GM19351 (cell line): ENCODE measurements at regions not wholly inside any gene's neighbourhood (a gene's known extent, or its start where the extent isn't known, plus 50 kb on each side); places are given as distances from the start of the nearest gene placed in this dataset.

Source experiments
- ATAC-seq: cut with Tn5 transposase; IDR thresholded peaks from one replicate; pipeline ENCODE4 v1.9.1; 2021; ENCODE audit warnings: mild to moderate bottlenecking, moderate library complexity; ENCODE audit not compliant: unreplicated experiment

- ATAC-seq = no peak
Observed at GRCh38 chr4:28518561-28519165, 1658.0 kb downstream of the STIM2 start.

DNA sequence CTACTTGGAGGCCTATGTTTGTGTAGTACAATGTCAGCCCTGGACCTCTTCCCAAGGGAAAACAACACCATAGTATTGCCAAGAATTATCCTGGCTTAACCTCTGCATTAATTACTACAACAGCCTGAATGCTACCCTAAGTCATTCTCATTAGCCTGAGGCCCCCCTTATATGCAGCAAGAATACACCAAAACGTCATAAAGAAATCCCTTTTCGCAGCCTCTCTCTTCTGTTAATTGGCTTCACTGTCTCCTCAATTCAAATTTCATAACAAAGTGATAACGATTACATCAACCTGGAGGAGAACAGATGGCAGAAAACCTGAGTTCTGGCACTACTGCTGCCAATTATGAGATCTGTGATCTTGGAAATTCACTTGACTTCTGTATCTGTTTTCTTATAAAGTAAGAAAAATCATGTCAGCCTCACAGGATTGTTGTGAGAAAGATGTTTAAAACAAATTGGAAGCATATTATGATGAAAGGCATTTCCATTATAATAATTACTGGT is 1663.1 kb downstream of the STIM2 start:
- no peak for ATAC-seq

DNA sequence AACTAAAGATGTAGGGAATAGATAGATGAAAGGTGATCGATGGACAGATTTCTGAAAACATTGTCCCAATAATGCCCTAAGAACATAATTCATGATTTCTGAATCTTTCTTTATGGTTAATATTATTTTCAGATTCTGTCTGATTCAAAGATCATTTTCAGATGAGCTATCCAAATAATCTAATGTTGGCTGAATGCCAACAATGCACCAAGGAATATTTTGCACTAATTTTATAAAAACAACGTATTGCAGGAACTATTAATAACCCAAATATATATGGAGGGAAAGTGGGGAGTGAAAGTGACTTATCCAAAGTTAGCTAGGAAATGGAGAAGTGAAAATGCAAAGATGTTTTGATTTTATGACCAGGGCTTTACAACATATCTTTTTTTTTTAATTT is 1675.5 kb downstream of the STIM2 start:
- no peak for ATAC-seq

DNA sequence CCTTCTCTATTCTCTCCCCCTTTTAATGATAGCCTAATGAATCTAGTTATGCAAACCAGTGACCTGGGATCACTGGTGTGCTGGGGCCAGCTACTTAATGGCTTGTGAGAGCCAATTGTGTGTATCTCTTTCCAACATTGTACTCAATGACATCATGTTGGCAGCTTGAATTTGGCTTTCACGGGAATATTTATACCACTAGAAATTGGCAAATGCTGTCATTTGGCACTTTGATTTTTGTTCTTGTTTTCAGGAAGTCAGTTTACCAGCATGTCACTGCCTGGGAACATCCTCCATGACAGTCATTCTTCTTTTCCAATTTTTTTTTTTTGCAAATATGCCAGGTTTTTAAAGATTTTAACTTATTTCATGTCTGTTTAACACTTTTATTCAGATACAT is 1685.3 kb downstream of the STIM2 start:
- no peak for ATAC-seq

- ATAC-seq = no peak
Observed at GRCh38 chr4:28548136-28548535, 1687.5 kb downstream of the STIM2 start.

DNA sequence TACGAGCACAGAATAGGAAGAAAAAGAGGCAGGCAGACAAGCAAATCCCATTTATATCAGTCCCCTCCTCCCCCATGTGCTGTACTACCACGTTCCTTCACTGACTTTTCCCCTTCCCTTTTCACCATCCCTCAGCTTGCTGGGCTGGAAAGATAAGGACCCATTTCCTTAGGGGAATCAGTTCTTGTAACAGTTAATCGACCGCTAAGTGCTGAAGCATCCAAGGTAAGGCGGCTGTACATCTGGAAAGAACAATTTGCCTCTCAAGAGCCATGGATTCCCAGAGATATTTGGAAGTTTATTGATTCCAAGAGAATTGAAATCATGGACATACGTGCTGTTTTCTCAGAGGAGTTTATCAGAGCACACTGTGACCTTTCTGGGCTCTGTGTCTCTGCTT is 1688.0 kb downstream of the STIM2 start:
- ATAC-seq = no peak

DNA sequence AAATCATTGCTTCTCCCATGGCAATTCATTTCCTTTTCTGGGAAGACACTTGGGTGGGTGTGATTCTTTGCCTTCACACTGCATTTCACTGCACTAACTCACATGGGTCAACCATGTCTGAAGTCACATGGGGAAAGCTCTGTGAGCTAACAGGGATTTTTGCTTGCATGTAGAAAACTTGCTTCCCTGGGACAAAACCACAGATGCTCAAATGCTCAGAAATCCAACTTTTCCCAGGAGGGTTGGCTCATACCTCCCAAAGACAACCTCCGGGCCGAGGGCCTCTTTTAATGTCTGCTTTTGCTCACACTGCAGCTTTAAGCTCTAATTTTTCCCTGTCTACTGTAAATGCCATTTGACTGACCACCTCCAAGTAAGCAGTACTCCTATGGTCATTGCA is 1695.2 kb downstream of the STIM2 start:
- no peak for ATAC-seq

DNA sequence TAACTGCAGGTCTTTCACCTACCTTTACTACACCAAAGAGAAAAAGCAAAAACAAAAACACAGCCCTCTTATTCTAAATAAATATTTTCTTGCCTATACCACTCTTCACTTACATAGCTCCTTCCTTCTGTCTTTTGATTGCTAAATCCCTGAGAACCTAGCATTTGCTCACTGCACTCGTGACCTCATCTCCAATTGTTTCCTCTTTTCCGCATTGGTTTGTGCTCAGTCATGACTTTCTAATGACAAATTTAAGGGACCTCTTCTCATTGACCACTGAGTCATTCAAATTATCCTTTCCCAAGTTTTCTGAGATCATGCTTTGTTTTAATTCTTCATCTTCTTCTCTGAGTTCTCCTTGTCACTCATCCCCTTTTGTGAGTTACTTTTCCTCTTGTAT is 1697.1 kb downstream of the STIM2 start:
- ATAC-seq = no peak

DNA sequence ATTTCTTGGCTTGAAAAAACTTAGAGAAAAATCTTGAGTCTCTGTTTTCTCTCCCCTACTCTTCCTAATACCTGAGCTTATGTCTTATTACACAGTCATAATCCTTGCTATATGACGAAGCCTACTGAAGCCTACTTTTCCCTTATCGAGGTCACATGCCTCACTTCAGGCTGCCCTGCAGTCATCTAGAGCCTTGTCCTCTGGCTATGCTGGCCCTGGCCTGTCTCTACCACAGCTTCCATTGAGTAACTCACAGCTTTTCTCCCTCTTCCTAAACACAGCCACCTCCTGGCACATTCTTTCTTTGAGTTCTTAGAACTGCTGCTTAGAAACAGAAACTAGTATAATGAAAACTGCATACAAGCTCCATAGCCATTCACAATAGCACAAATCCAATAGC is 1698.3 kb downstream of the STIM2 start:
- no peak for ATAC-seq

GRCh38 chr4:28562913-28563312 is 1702.3 kb downstream of the STIM2 start:
- no peak for ATAC-seq

GRCh38 chr4:28565396-28565795 is 1704.8 kb downstream of the STIM2 start:
- ATAC-seq = no peak

GRCh38 chr4:28600958-28601357 is 1740.3 kb downstream of the STIM2 start:
- no peak for ATAC-seq

- no peak for ATAC-seq
Observed at GRCh38 chr4:28621591-28621990, 1761.0 kb downstream of the STIM2 start.

DNA sequence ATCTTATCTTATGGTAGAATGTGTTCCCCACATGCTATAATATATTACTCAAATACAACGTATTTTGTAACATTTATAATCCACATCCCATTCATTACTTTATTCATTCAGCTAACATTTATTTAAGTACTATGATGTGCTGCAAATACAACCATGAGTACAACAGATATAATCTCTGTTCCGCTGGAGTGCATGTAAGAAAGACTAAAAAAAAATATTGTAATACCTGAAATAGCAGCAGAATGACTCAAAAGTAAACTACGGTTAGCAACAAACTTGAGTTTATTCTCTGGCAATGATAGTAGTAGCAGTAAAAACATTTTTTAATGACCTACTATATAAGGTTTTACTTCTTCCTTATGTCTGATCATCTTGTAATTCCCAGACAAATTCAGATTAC is 1776.3 kb downstream of the STIM2 start:
- ATAC-seq = no peak

DNA sequence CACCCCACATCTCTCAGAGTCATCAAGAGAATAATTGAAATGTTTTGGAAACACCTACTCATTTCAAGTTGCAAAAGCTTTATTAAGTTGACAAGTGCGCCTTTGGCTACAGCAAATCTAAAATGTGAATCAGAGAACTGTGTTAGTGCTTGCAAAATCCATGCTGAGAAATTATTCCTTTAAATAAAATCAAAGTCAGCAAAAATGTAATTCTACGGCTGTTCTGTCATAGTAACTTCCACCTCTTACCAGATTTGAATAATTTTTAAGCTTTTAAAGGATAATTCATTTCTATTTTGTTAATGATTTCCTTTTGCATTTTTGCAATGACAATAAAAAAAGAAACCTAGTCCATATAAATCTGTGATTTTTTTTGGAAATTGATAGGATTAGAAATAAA is 1779.1 kb downstream of the STIM2 start:
- no peak for ATAC-seq

- ATAC-seq = no peak
Observed at GRCh38 chr4:28654618-28655017, 1794.0 kb downstream of the STIM2 start.

- no peak for ATAC-seq
Observed at GRCh38 chr4:28665306-28665705, 1804.7 kb downstream of the STIM2 start.

GRCh38 chr4:28675582-28675981 is 1814.9 kb downstream of the STIM2 start:
- no peak for ATAC-seq

DNA sequence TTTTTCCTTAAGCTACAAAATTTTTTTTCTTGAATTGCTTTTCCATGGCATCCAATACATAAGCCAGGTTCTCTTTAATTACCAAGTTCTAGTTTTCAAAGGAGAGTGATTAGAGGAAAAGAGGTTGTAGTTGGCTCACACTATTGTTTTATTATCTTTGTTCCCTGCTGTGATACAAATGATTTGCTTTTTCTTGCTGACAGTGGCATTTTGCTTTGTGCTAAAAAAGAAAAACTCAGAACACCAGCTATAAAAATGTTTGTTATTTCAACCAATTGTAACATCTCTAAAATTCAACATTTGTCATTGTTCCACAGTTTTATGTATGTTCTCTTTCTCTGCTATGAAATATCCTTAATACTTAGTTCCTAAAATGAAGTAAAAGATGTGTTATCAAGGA is 1817.2 kb downstream of the STIM2 start:
- no peak for ATAC-seq

GRCh38 chr4:28682847-28683246 is 1822.2 kb downstream of the STIM2 start:
- no peak for ATAC-seq

GRCh38 chr4:28686618-28687017 is 1826.0 kb downstream of the STIM2 start:
- ATAC-seq = no peak

DNA sequence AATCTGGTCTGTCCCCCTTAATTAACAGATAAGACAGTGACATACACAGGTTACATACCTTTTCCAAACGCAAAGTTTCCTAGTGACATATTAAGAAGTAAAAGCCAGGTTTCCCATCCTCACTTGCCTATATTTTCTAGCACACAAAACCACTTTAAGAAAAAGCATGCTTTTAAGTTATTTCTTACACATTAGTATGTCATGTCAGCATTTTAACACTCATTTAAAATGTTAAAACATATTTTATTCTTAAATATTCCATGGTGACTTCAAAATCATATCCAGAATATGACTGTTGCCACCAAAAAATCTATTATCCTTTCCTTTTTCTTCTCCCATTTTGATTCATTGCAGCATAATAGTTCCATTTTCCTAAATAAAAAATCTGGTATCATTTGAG is 1830.2 kb downstream of the STIM2 start:
- ATAC-seq = no peak

DNA sequence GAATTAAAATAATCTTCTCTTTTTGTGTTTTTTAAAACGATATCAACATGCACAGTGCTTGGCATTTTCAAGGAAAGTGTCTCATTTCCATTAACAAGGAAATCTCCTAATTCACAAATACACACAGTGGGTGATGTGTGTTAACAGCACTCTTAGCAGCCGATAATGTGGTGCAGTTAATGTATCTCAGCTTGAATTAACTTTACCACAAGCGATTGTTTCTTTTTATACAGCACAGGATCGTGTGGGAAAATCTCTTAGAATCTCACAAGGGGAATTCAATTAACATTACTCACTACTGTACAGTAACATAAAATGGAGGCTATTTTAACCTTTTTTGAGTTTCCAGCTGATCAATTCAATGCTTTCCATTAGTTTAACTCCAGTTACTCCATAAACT is 1841.9 kb downstream of the STIM2 start:
- ATAC-seq = no peak
